AG09319 (cell line): ENCODE measurements at regions not wholly inside any gene's neighbourhood (a gene's known extent, or its start where the extent isn't known, plus 50 kb on each side); places are given as distances from the start of the nearest gene placed in this dataset.
"Not testable (repeated sequence)": the region's sequence is repeated elsewhere in the genome, so short reads cannot be mapped to it uniquely, and the experiment has no call there.

Experiments
- DNase-seq: peaks from one replicate; pipeline ENCODE4 v3.0.0-alpha.2; 2010; ENCODE audit warnings: low read depth; ENCODE audit errors: extremely low read depth
- CTCF ChIP-seq: IDR thresholded peaks from 2 replicates; pipeline ENCODE4 v1.5.1; 2011; ENCODE audit warnings: low read depth, mild to moderate bottlenecking, inconsistent platforms, low read length, moderate library complexity

GRCh38 chr5:19256036-19256435, 732.0 kb downstream of the CDH18 start:
- no peak for TF ChIP-seq CTCF
- no peak for DNase-seq

- TF ChIP-seq CTCF: no peak
- no peak for DNase-seq
Measured at GRCh38 chr5:19258686-19259085, 729.3 kb downstream of the CDH18 start.

GRCh38 chr5:19261879-19262278, 726.1 kb downstream of the CDH18 start:
- TF ChIP-seq CTCF: no peak

GRCh38 chr5:19264821-19265220, 723.2 kb downstream of the CDH18 start:
- DNase-seq: no peak
- no peak for TF ChIP-seq CTCF

More at GRCh38 chr5:19261879-19262278, 726.1 kb downstream of the CDH18 start:
- DNase-seq: no peak

- no peak for TF ChIP-seq CTCF
Measured at GRCh38 chr5:19266791-19267190, 721.2 kb downstream of the CDH18 start.

GRCh38 chr5:19270153-19270552, 717.8 kb downstream of the CDH18 start:
- no peak for DNase-seq
- TF ChIP-seq CTCF: no peak

More at GRCh38 chr5:19266791-19267190, 721.2 kb downstream of the CDH18 start:
- DNase-seq: no peak

GRCh38 chr5:19274578-19274977, 713.4 kb downstream of the CDH18 start:
- no peak for DNase-seq
- no peak for TF ChIP-seq CTCF

- DNase-seq: no peak
- no peak for TF ChIP-seq CTCF
Measured at GRCh38 chr5:19285286-19285685, 702.7 kb downstream of the CDH18 start.

GRCh38 chr5:19287548-19288277, 700.3 kb downstream of the CDH18 start:
- DNase-seq: not testable (repeated sequence)

- not testable (repeated sequence) for DNase-seq
Measured at GRCh38 chr5:19288311-19288710, 699.7 kb downstream of the CDH18 start.
